ENCODE measurements at regions not wholly inside any gene's neighbourhood (a gene's known extent, or its start where the extent isn't known, plus 50 kb on each side); places are given as distances from the start of the nearest gene placed in this dataset.
A peak's percentile ranks its signal among the peaks of the same experiment; 100 is the strongest.

DNA sequence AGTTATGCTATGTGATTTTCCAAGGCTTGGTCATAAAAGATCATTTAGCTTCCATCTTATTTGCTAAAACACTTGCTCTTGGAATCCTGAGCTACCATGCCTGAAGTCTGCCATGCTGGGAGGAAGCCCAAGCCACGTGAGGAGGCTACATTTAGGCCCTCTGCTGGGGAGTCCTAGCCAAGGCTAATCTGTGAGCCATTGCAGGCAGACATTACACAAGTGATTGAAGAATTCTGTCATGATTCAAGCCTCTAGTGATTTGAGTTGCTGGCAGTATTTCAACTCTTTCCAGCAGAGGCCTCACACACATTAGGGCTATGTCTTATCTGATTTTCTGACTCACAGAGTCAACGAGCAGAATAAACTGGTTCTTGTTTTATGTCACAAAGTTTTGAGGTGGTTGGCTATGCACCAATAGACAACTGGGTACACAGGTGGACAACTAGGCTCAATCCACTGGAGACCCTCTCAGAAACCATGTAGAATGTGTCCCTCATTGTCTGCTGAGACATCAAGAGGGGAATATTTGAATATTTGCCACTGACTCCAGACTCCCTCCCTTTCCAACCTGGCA lies 227.2 kb upstream of the SULF2 start:
- TF ChIP-seq, protein P1, sequence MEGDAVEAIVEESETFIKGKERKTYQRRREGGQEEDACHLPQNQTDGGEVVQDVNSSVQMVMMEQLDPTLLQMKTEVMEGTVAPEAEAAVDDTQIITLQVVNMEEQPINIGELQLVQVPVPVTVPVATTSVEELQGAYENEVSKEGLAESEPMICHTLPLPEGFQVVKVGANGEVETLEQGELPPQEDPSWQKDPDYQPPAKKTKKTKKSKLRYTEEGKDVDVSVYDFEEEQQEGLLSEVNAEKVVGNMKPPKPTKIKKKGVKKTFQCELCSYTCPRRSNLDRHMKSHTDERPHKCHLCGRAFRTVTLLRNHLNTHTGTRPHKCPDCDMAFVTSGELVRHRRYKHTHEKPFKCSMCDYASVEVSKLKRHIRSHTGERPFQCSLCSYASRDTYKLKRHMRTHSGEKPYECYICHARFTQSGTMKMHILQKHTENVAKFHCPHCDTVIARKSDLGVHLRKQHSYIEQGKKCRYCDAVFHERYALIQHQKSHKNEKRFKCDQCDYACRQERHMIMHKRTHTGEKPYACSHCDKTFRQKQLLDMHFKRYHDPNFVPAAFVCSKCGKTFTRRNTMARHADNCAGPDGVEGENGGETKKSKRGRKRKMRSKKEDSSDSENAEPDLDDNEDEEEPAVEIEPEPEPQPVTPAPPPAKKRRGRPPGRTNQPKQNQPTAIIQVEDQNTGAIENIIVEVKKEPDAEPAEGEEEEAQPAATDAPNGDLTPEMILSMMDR (conservative IDR thresholded peaks at IDR 0.05): peak; percentile 68
- TF ChIP-seq EZH2 (IDR thresholded peaks at IDR 0.05; ENCODE audit: low read depth): no peak
